HG03066 (cell line): ENCODE measurements at regions not wholly inside any gene's neighbourhood (a gene's known extent, or its start where the extent isn't known, plus 50 kb on each side); places are given as distances from the start of the nearest gene placed in this dataset.
"Not testable (repeated sequence)": the region's sequence is repeated elsewhere in the genome, so short reads cannot be mapped to it uniquely, and the experiment has no call there.

Experiments
- ATAC-seq: cut with Tn5 transposase; IDR thresholded peaks from one replicate; pipeline ENCODE4 v1.9.1; 2021; ENCODE audit warnings: low read depth; ENCODE audit not compliant: unreplicated experiment

GRCh38 chr14:59130462-59130861 lies 58.0 kb upstream of the DAAM1 start:
- ATAC-seq: no peak

- ATAC-seq: no peak
Measured at GRCh38 chr14:59131938-59132795, 56.3 kb upstream of the DAAM1 start.

GRCh38 chr14:59132796-59133494 lies 55.5 kb upstream of the DAAM1 start:
- no peak for ATAC-seq

- no peak for ATAC-seq
Measured at GRCh38 chr14:59133709-59134108, 54.8 kb upstream of the DAAM1 start.

- ATAC-seq: no peak
Measured at GRCh38 chr14:59134307-59134706, 54.2 kb upstream of the DAAM1 start.

GRCh38 chr14:59137256-59137655 lies 51.2 kb upstream of the DAAM1 start:
- no peak for ATAC-seq

- not testable (repeated sequence) for ATAC-seq
Measured at GRCh38 chr14:59138576-59138975, 49.9 kb upstream of the DAAM1 start.
